ENCODE measurements at regions not wholly inside any gene's neighbourhood (a gene's known extent, or its start where the extent isn't known, plus 50 kb on each side); places are given as distances from the start of the nearest gene placed in this dataset.

DNA sequence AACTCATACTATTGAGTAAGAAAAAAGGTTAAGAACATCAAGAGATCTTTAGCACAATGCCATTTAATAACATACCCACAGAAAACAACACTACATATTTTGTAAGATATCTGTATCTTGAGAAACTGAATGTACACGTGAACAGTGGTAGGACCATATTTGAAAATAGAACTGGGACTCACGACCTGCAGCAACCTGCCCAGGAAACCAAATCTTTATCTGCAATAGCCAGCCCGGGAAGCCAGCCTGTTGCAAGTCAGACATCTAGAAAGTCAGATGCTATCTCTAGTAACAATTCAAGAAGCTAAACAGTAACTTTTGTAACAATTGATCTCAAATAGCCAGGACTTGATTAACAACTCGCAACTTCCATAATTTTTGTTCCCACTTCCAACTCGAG, 52.6 kb upstream of the SOD3 start:
- Histone ChIP-seq H3K9ac (replicated peaks; ENCODE audit: extremely low read depth, insufficient read depth, low read length) (no peak overlapping the region), H3K9me1 (replicated peaks; ENCODE audit: control insufficient read depth, extremely low read depth, insufficient read depth, low read length) (no peaks in the 10 kb centered on the region), H3K4me1 (ENCODE audit: control insufficient read depth, extremely low read depth, insufficient read depth, low read length) (no peaks in the 10 kb centered on the region), H2AFZ (ENCODE audit: low read depth, low read length) (no peak overlapping the region), H3K79me2 (ENCODE audit: control insufficient read depth, insufficient read depth, low read length) (no peaks in the 10 kb centered on the region), H3K9me3 (replicated peaks; ENCODE audit: control insufficient read depth, insufficient read depth, low read length) (no peaks in the 10 kb centered on the region), H3K27ac (ENCODE audit: insufficient read depth, low read depth, low read length) (no peak overlapping the region), H3K36me3 (ENCODE audit: control insufficient read depth in 2 of 2, extremely low read depth in 1 of 2, insufficient read depth in 2 of 2, low read length in 2 of 2) (no peaks in the 10 kb centered on the region), H4K20me1 (replicated peaks; ENCODE audit: control insufficient read depth, extremely low read depth, insufficient read depth, low read length) (no peaks in the 10 kb centered on the region), H3K27me3 (ENCODE audit: control insufficient read depth in 2 of 2, insufficient read depth in 2 of 2, low read length in 2 of 2) (no peaks in the 10 kb centered on the region), H3K4me2 (ENCODE audit: insufficient read depth, low read length) (no peak overlapping the region), H3K4me3 (replicated peaks in 1 of 3; ENCODE audit: insufficient read depth in 1 of 3, low read depth in 1 of 3, low read length in 3 of 3) (no peak overlapping the region)
- dilution Hi-C loops (cut with MboI; ENCODE audit: extremely low pct_ligation_motif_present, low sequenced_read_pairs): no loop called here
- ChIA-PET POLR2A (no interaction called here), CTCF (no interaction called here)
- DNase-seq (ENCODE audit: low read depth, low spot score) (no peak), FAIRE-seq (no peak)
- intact Hi-C loops (cut with micrococcal nuclease): no loop called here
- BruUV-seq (replicated peaks): no TSS peak
- TF ChIP-seq, protein P1, sequence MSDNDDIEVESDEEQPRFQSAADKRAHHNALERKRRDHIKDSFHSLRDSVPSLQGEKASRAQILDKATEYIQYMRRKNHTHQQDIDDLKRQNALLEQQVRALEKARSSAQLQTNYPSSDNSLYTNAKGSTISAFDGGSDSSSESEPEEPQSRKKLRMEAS (IDR thresholded peaks at IDR 0.05; ENCODE audit: insufficient read depth, insufficient read length): no peak
- no peak for TF ChIP-seq JUN (IDR thresholded peaks at IDR 0.05; ENCODE audit: borderline replicate concordance, insufficient read depth, insufficient read length, low read depth)
- TF ChIP-seq MYC (IDR thresholded peaks at IDR 0.05; ENCODE audit: low read depth, low read length): no peak
- TF ChIP-seq, protein P2, sequence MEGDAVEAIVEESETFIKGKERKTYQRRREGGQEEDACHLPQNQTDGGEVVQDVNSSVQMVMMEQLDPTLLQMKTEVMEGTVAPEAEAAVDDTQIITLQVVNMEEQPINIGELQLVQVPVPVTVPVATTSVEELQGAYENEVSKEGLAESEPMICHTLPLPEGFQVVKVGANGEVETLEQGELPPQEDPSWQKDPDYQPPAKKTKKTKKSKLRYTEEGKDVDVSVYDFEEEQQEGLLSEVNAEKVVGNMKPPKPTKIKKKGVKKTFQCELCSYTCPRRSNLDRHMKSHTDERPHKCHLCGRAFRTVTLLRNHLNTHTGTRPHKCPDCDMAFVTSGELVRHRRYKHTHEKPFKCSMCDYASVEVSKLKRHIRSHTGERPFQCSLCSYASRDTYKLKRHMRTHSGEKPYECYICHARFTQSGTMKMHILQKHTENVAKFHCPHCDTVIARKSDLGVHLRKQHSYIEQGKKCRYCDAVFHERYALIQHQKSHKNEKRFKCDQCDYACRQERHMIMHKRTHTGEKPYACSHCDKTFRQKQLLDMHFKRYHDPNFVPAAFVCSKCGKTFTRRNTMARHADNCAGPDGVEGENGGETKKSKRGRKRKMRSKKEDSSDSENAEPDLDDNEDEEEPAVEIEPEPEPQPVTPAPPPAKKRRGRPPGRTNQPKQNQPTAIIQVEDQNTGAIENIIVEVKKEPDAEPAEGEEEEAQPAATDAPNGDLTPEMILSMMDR (IDR thresholded peaks at IDR 0.05; ENCODE audit: extremely low read depth in 1 of 2, insufficient read depth in 1 of 2, low read depth in 1 of 2, low read length in 2 of 2): no peak
- no peak for TF ChIP-seq POLR2AphosphoS5 (IDR thresholded peaks at IDR 0.05; ENCODE audit: insufficient read depth, low read depth, low read length)
- TF ChIP-seq EZH2 (IDR thresholded peaks at IDR 0.05; ENCODE audit: borderline replicate concordance, low read depth, low read length, severe bottlenecking): no peak
- TF ChIP-seq GATA2 (IDR thresholded peaks at IDR 0.05; ENCODE audit: insufficient read depth, insufficient read length, low read depth, low read length): no peak
- TF ChIP-seq POLR2A (IDR thresholded peaks at IDR 0.05; ENCODE audit: low read depth, low read length): no peak
- TF ChIP-seq FOS (IDR thresholded peaks at IDR 0.05; ENCODE audit: borderline replicate concordance, insufficient read depth, low read length): no peak

Data from endothelial cell of umbilical vein (primary cell).